Bronchial epithelial cell (primary cell): ENCODE measurements at regions not wholly inside any gene's neighbourhood (a gene's known extent, or its start where the extent isn't known, plus 50 kb on each side); places are given as distances from the start of the nearest gene placed in this dataset.

Experiments used
- DNase-seq: peaks from one replicate; pipeline ENCODE4 v3.0.0-alpha.2; 2010; ENCODE audit warnings: low read depth
- FAIRE-seq: peaks from 2 replicates; lab custom pipeline; 2011; peaks lifted over from hg19 to GRCh38; lab: Jason Lieb, UNC
- H3K27me3 ChIP-seq: 2 replicates; pipeline ENCODE4 v1.5.1; 2011; ENCODE audit warnings: low read length; ENCODE audit not compliant: control insufficient read depth, insufficient read depth
- H3K36me3 ChIP-seq: 2 replicates; pipeline ENCODE4 v1.5.1; 2011; ENCODE audit warnings: low read length; ENCODE audit not compliant: control insufficient read depth, insufficient read depth
- H3K4me3 ChIP-seq: 2 replicates; pipeline ENCODE4 v1.5.1; 2011; ENCODE audit warnings: mild to moderate bottlenecking, low read depth, low read length, control low read depth
- CTCF ChIP-seq: IDR thresholded peaks from 2 replicates; pipeline ENCODE4 v1.5.1; 2011; ENCODE audit warnings: mild to moderate bottlenecking, moderate library complexity, low read length, control low read depth, inconsistent platforms; ENCODE audit not compliant: insufficient read depth, severe bottlenecking

- H3K36me3 ChIP-seq, result no peaks in the 10 kb centered on the region
- TF ChIP-seq CTCF, result no peak
- FAIRE-seq (no peak), DNase-seq (no peak)
- no peaks in the 10 kb centered on the region for H3K27me3 ChIP-seq
- no peak overlapping the region for H3K4me3 ChIP-seq
These were observed 165.0 kb downstream of the ETS2 start for GRCh38 chr21:38970765-38971164.

- Histone ChIP-seq H3K27me3 (no peaks in the 10 kb centered on the region), H3K36me3 (no peaks in the 10 kb centered on the region), H3K4me3 (no peak overlapping the region)
- FAIRE-seq, result no peak
- DNase-seq, result no peak
- no peak for TF ChIP-seq CTCF
These were observed 163.3 kb downstream of the ETS2 start for GRCh38 chr21:38968887-38969543.

GRCh38 chr21:38965910-38966504 lies 160.3 kb downstream of the ETS2 start:
- DNase-seq (peak; percentile 88), FAIRE-seq (no peak)
- Histone ChIP-seq H3K36me3 (no peaks in the 10 kb centered on the region), H3K27me3 (no peaks in the 10 kb centered on the region), H3K4me3 (no peak overlapping the region)
- TF ChIP-seq CTCF, result no peak

- no peak for TF ChIP-seq CTCF
- H3K4me3 ChIP-seq, result no peak overlapping the region
- H3K36me3 ChIP-seq, result no peaks in the 10 kb centered on the region
- no peaks in the 10 kb centered on the region for H3K27me3 ChIP-seq
- FAIRE-seq (no peak), DNase-seq (no peak)
These were observed 159.5 kb downstream of the ETS2 start for GRCh38 chr21:38965241-38965640.

GRCh38 chr21:38963006-38963405 lies 157.3 kb downstream of the ETS2 start:
- DNase-seq (no peak), FAIRE-seq (no peak)
- Histone ChIP-seq H3K27me3 (no peaks in the 10 kb centered on the region), H3K4me3 (no peak overlapping the region), H3K36me3 (no peaks in the 10 kb centered on the region)
- no peak for TF ChIP-seq CTCF
